ENCODE measurements at regions not wholly inside any gene's neighbourhood (a gene's known extent, or its start where the extent isn't known, plus 50 kb on each side); places are given as distances from the start of the nearest gene placed in this dataset.

DNA sequence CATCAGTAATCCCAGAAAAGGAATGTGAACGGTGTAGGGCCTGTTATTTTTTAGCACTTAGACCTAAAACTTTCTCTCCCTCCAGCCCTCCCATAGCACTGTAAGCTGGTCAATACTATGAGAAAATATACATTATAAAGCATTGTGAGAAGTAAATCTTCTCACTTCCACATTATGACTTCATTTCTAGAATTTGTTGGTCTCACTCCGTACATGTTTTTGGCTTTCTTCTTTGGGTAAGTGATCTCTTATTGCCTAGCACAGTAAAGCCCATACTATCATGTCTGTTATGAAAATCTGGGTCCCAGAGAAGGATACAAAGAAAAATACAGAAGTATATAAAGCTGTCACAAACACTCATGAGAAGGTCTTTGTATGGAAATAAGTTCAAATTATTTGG, 1851.1 kb upstream of the IGFBP7 start:
- Histone ChIP-seq H3K9me3 (no peaks in the 10 kb centered on the region), H3K27ac (no peak overlapping the region), H3K27me3 (no peaks in the 10 kb centered on the region), H3K4me3 (no peak overlapping the region), H3K36me3 (no peaks in the 10 kb centered on the region), H3K4me1 (no peaks in the 10 kb centered on the region)
- DNase-seq (ENCODE audit: low spot score): no peak
- no peak for TF ChIP-seq CTCF (IDR thresholded peaks at IDR 0.05)

DNA sequence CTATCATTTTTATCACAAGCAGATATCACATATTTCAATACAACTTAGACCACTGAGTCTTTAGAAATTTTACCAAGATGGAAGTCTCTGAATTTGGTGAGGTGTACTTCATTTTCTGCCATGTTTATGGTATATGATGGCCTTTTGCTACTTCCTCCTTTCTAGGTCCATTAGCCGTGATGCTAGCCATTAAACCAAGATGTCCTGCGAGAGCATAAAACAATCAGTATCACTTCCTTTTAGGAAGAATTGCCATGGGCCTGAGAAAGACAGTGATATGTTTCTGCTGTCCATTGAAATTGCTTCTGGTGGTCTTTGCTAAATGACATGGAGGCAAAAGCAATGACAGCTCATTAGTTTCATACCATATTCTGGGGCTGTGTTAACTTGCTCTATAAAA, 1851.7 kb upstream of the IGFBP7 start:
- H3K4me1 ChIP-seq: no peaks in the 10 kb centered on the region
- no peaks in the 10 kb centered on the region for H3K9me3 ChIP-seq
- H3K27me3 ChIP-seq: no peaks in the 10 kb centered on the region
- no peak overlapping the region for H3K27ac ChIP-seq
- no peak overlapping the region for H3K4me3 ChIP-seq
- TF ChIP-seq CTCF (IDR thresholded peaks at IDR 0.05): no peak
- no peak for DNase-seq (ENCODE audit: low spot score)
- H3K36me3 ChIP-seq: no peaks in the 10 kb centered on the region

DNA sequence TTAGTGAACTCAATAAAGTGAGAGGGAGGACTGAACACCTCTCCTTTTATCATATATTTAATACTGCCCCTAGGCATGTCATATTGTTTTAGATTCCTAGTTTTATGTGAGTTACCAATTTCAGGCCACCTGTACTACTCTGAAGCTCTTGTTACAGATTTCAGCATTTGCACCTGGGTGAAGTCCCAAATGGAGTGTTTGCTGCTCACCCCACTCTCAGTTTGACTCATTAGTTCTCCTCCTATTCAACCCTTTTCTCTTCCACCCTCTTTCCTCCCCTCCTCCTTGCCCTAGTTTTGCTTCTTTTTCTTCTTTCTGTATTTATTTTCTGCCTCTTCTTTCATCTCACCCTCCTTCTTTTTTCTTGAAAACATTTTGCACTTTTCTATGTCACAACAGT, 1852.2 kb upstream of the IGFBP7 start:
- no peak for DNase-seq (ENCODE audit: low spot score)
- Histone ChIP-seq H3K27ac (no peak overlapping the region), H3K27me3 (no peaks in the 10 kb centered on the region), H3K4me1 (no peaks in the 10 kb centered on the region), H3K9me3 (no peaks in the 10 kb centered on the region), H3K4me3 (no peak overlapping the region), H3K36me3 (no peaks in the 10 kb centered on the region)
- no peak for TF ChIP-seq CTCF (IDR thresholded peaks at IDR 0.05)

DNA sequence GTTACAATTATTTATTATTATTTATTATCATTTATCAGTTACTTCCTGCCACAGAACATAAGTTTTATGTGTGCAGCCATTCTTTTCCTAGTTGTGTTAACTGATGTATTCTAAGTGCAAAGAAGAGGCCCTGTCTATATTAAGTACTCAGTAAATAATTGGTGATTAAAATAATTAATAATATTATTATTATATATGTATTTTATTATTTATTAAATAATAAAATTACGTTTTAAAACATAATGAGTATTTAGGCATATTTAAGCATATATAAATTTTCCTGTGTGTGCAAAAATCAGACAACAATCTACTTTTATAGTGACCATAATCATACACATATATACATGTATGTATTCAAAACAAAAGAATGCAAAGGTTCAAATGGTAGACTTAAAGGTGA, 1871.6 kb upstream of the IGFBP7 start:
- no peaks in the 10 kb centered on the region for H3K27me3 ChIP-seq
- H3K9me3 ChIP-seq: no peaks in the 10 kb centered on the region
- H3K27ac ChIP-seq: no peak overlapping the region
- no peak overlapping the region for H3K4me3 ChIP-seq
- DNase-seq (ENCODE audit: low spot score): no peak
- no peak for TF ChIP-seq CTCF (IDR thresholded peaks at IDR 0.05)
- H3K4me1 ChIP-seq: no peaks in the 10 kb centered on the region
- H3K36me3 ChIP-seq: no peaks in the 10 kb centered on the region

DNA sequence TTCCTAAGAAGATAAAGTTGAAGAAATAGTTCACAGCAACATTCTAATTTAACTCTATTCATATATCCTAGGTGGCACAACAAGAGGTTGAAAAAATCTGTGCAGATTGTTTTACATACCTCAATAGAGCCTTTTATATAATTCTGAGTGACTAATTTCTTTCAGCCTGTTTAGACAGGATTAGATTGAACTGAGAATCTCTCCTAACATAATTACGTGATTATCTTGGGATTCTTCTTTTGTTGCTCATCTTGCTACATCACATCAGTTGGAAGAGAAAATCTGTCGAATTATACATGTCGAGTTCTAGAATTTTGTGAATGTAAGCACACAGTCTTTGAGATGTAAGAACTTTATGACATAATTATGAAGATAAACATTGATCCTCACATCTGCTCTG, 1873.7 kb upstream of the IGFBP7 start:
- H3K4me1 ChIP-seq: no peaks in the 10 kb centered on the region
- no peak for DNase-seq (ENCODE audit: low spot score)
- H3K27ac ChIP-seq: no peak overlapping the region
- H3K27me3 ChIP-seq: no peaks in the 10 kb centered on the region
- no peak overlapping the region for H3K4me3 ChIP-seq
- TF ChIP-seq CTCF (IDR thresholded peaks at IDR 0.05): no peak
- no peaks in the 10 kb centered on the region for H3K9me3 ChIP-seq
- H3K36me3 ChIP-seq: no peaks in the 10 kb centered on the region

DNA sequence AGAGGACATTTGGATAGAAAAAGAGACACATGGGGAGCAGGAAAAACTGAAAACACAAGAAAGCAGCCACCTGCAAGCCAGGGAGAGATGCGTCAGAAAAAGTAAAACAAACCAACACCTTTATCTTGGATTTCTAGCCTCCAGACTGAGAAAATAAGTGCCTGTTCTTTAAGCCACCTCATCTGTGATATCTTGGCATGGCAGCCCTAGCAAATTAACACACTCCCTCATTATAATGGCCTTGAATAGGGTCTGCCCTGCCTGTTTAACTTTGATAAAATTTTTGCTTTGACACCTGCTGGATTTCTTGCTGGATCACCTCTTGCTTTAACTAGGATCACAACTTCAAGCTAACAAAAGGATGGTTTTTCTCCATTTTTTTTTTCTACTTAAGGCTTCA, 1892.0 kb upstream of the IGFBP7 start:
- H3K9me3 ChIP-seq: no peaks in the 10 kb centered on the region
- no peaks in the 10 kb centered on the region for H3K36me3 ChIP-seq
- no peaks in the 10 kb centered on the region for H3K27me3 ChIP-seq
- H3K4me1 ChIP-seq: no peaks in the 10 kb centered on the region
- TF ChIP-seq CTCF (IDR thresholded peaks at IDR 0.05): no peak
- H3K27ac ChIP-seq: no peak overlapping the region
- H3K4me3 ChIP-seq: no peak overlapping the region
- no peak for DNase-seq (ENCODE audit: low spot score)

All from right atrium auricular region (tissue), 2 donors.